Astrocyte of the spinal cord (primary cell): ENCODE measurements at regions not wholly inside any gene's neighbourhood (a gene's known extent, or its start where the extent isn't known, plus 50 kb on each side); places are given as distances from the start of the nearest gene placed in this dataset.
A peak's percentile ranks its signal among the peaks of the same experiment; 100 is the strongest.

Experiments used
- DNase-seq: peaks from one replicate; pipeline ENCODE4 v3.0.0; 2011; ENCODE audit warnings: low read depth, low spot score
- H3K4me3 ChIP-seq: 2 replicates; pipeline ENCODE4 v1.5.1; 2011; ENCODE audit warnings: low read depth, mild to moderate bottlenecking, low read length, moderate library complexity
- in situ Hi-C: cut with HindIII; loops from 2 replicates; pipeline ENCODE4 v1.10.0; 2017; ENCODE audit warnings: low sequenced_read_pairs
- TF ChIP-seq, protein P1 (sequence below): IDR thresholded peaks from 2 replicates; pipeline ENCODE4 v1.5.1; 2012; ENCODE audit warnings: low read depth, mild to moderate bottlenecking, low read length, inconsistent platforms

DNA sequence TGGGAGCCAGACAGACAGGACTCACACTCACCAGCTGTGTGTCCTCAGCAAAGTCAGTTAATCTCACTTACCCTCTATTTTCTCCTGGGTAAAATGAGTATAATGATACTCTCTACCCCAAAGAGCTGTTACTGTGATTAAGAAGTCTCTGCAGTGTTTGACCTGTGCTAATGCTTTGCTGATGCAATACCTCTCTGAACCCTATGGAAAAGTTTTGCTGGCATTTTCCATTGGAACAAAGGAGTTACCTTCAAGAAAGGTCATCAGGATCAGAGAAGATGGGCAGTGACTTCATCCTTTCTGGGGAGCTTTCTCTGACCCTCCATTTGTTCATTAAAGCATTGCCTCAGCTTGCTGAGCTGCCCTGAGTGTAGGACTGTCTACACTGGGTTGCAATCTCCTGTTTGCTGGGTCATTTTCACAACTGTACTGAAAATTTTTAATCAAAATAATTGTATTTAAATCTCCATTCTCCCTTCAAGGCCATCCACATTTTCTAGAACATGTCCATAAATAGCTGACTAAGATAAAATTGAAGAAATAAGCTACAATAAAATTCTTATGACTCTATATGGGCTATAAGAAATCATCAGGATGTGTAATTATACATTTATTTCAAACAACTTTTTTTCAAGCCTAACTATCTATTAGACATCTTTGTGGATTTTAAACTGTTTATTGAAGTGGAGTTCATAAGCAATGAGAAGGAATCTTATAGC lies 272.8 kb upstream of the CPEB2 start:
- in situ Hi-C loops: no loop called here
- TF ChIP-seq, protein P1, sequence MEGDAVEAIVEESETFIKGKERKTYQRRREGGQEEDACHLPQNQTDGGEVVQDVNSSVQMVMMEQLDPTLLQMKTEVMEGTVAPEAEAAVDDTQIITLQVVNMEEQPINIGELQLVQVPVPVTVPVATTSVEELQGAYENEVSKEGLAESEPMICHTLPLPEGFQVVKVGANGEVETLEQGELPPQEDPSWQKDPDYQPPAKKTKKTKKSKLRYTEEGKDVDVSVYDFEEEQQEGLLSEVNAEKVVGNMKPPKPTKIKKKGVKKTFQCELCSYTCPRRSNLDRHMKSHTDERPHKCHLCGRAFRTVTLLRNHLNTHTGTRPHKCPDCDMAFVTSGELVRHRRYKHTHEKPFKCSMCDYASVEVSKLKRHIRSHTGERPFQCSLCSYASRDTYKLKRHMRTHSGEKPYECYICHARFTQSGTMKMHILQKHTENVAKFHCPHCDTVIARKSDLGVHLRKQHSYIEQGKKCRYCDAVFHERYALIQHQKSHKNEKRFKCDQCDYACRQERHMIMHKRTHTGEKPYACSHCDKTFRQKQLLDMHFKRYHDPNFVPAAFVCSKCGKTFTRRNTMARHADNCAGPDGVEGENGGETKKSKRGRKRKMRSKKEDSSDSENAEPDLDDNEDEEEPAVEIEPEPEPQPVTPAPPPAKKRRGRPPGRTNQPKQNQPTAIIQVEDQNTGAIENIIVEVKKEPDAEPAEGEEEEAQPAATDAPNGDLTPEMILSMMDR: no peak
- no peak overlapping the region for H3K4me3 ChIP-seq
- DNase-seq: no peak

DNA sequence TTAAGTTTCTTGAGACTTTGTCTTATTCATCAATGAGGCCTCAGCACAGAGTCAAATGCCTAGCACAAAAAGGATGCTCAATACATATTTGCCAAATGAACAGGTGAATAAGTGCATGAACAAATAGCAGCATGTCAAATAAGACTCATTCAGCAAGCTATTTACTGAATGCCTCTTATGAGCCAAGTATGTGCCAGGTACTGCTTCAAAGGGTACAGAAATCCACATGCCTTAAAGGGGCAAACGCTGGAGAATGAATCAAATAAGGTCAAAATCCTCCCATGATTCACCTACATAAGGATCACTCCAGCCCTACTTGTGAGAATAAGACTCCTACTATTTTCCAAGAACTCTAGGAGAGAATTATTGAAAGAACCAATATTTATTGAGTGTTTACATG lies 260.2 kb upstream of the CPEB2 start:
- no peak overlapping the region for H3K4me3 ChIP-seq
- in situ Hi-C loops: no loop called here
- DNase-seq: no peak
- TF ChIP-seq, protein P1: no peak

DNA sequence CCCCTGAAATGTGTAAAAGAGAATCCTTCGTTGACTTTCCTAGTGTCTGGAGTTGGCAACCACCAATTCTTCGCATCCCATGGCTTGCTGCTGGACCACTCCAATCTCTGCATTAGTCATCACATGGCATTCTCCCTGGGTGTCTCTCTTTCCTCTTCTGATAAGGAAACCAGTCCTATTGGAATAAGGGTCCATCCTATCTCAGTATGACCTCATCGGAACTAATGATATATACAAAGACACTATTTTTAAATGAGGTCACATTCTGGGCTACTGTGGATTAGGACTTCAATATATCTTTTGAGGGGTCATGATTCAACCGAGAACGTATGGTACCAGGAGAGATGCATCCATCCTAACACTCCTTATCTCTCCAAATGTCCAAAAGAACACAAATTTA lies 259.1 kb upstream of the CPEB2 start:
- TF ChIP-seq, protein P1: no peak
- no peak overlapping the region for H3K4me3 ChIP-seq
- in situ Hi-C loops: no loop called here
- no peak for DNase-seq

DNA sequence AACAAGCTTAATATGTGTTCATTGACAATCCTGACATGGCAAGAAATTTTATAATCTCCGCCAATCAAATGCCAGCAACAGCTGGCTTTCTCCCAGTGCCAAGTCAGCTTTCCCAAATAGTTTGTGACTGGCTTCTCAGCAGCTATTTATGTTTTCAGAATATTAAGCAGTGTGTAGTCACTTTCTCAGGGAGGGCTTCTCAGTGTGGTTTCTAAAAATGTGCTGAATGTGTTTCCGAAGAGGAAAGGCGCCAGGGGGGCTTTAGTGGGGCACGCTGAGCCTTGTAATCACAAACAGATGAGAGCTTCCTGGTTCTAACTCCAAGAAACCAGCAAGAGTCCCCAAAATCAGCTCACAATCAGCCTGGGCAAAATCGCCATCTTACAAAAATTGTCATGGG lies 258.7 kb upstream of the CPEB2 start:
- TF ChIP-seq, protein P1: no peak
- DNase-seq: peak; percentile 78
- H3K4me3 ChIP-seq: no peak overlapping the region
- in situ Hi-C loops: no loop called here

DNA sequence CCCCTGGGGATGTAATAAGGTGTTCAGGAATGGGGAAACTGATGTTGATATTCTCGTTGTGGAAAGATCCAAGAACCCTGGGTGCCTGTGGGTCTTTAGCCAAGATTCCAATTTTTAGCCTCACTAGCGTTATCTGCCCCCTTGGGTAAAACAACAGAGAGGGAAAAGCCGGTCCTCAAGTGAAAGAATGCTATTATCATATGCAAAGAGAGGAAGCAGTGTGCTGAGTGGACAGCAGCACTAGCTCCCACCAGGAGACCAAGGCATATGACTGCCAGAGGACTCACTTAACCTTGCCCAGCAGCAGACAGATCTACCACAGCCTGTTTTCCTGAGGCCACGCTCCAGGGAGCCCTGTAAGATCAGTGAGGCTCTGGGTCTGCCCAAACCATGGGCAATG lies 257.9 kb upstream of the CPEB2 start:
- DNase-seq: peak; percentile 32
- TF ChIP-seq, protein P1: no peak
- H3K4me3 ChIP-seq: no peak overlapping the region
- in situ Hi-C loops: no loop called here

DNA sequence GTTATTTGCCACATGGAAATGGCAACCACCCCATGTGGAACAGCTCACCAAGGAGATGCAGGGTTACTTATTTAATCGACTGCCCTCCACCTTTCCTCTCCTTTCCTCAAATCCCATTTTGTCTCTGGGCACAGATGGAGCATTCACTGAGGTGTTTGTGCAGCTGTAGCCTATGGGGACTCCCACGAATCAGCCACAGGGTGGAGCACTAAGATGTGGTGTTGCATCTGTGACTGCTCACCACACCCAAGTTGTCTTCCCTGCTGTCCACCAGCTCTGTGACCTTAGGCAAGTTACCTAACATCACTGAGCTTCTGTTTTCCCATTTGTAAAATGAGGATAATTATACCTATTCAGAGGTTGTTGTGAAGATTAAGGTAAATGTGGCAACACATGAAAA lies 252.4 kb upstream of the CPEB2 start:
- in situ Hi-C loops: no loop called here
- no peak overlapping the region for H3K4me3 ChIP-seq
- peak; percentile 34 for DNase-seq
- TF ChIP-seq, protein P1: peak; percentile 43
